Lung (tissue), 11 donors: ENCODE measurements at regions not wholly inside any gene's neighbourhood (a gene's known extent, or its start where the extent isn't known, plus 50 kb on each side); places are given as distances from the start of the nearest gene placed in this dataset.

ENCODE experiments used
- ATAC-seq: fragments of 200-7000 bp; cut with Tn5 transposase; one replicate; pipeline ENCODE4 v1.9.1; 2020; ENCODE audit warnings: moderate number of reproducible peaks; ENCODE audit not compliant: insufficient read depth, low FRiP score
- DNase-seq, 3 donors: peaks; one replicate each; pipeline ENCODE4 v3.0.0-alpha.2; 2013 to 2017
- H3K27ac ChIP-seq, 2 donors: one replicate each; pipeline ENCODE4 v1.5.1; 2013; ENCODE audit warnings: mild to moderate bottlenecking in 2 of 2, moderate library complexity in 2 of 2, control low read depth in 1 of 2, inconsistent platforms in 1 of 2, low read depth in 1 of 2, low read length in 1 of 2
- H3K27me3 ChIP-seq, 3 donors: one replicate each; pipeline ENCODE4 v1.5.1; 2013; ENCODE audit warnings: low read length in 2 of 3; ENCODE audit not compliant: control insufficient read depth in 3 of 3, insufficient read depth in 3 of 3
- H3K36me3 ChIP-seq, 4 donors: one replicate each; pipeline ENCODE4 v1.5.1; 2013; ENCODE audit warnings: low read length in 4 of 4, mild to moderate bottlenecking in 1 of 4, moderate library complexity in 1 of 4; ENCODE audit not compliant: control insufficient read depth in 4 of 4, insufficient read depth in 4 of 4
- H3K4me1 ChIP-seq, 5 donors: one replicate each; pipeline ENCODE4 v1.5.1; 2013; ENCODE audit warnings: low read length in 5 of 5, mild to moderate bottlenecking in 2 of 5, moderate library complexity in 1 of 5; ENCODE audit not compliant: control insufficient read depth in 5 of 5, insufficient read depth in 5 of 5
- H3K4me3 ChIP-seq: one replicate; pipeline ENCODE4 v1.5.1; 2013; ENCODE audit warnings: mild to moderate bottlenecking, control low read depth, moderate library complexity
- H3K9ac ChIP-seq, 2 donors: one replicate each; pipeline ENCODE4 v1.5.1; 2013; ENCODE audit warnings: low read length in 2 of 2, control low read depth in 1 of 2; ENCODE audit not compliant: insufficient read depth in 1 of 2
- H3K9me3 ChIP-seq, 4 donors: one replicate each; pipeline ENCODE4 v1.5.1; 2013; ENCODE audit warnings: low read length in 3 of 4, mild to moderate bottlenecking in 1 of 4, moderate library complexity in 1 of 4; ENCODE audit not compliant: control insufficient read depth in 4 of 4, insufficient read depth in 3 of 4
- CTCF ChIP-seq: IDR thresholded peaks from 2 replicates; pipeline ENCODE4 v1.5.1; 2012; ENCODE audit warnings: mild to moderate bottlenecking; ENCODE audit errors: control extremely low read depth, extremely low read depth
- WGBS, 2 donors: extraction: QIAGEN DNeasy Blood & Tissue Kit; methylation state at CpG; one replicate each; pipeline ENCODE4 v1.1.7; 2013; 5-methylcytosine and 5-hydroxymethylcytosine counted together
- donor health status: control.
- donor health status: control.
- donor health status: Bipolar disorder and iron deficiency.
- donor health status: healthy.
- donor health status: DM: yes; HTN: yes; CAD: no.

- ATAC-seq (no peak), DNase-seq (no peak)
- H3K9me3 ChIP-seq = no peaks in the 10 kb centered on the region
- WGBS, 2 donors = 93% methylated on average over 2 of the region's 2 CpGs
- no peaks in the 10 kb centered on the region for H3K4me1 ChIP-seq
- no peaks in the 10 kb centered on the region for H3K36me3 ChIP-seq
- H3K27me3 ChIP-seq = no peaks in the 10 kb centered on the region
- no peak overlapping the region for H3K27ac ChIP-seq
- H3K9ac ChIP-seq = no peak overlapping the region
- H3K4me3 ChIP-seq = no peak overlapping the region
- TF ChIP-seq CTCF = no peak
Observed at GRCh38 chr5:87074072-87074471, 193.6 kb upstream of the RASA1 start.

- H3K4me1 ChIP-seq = no peaks in the 10 kb centered on the region
- no peak overlapping the region for H3K9ac ChIP-seq
- TF ChIP-seq CTCF = no peak
- DNase-seq (no peak), ATAC-seq (no peak)
- no peaks in the 10 kb centered on the region for H3K9me3 ChIP-seq
- no peaks in the 10 kb centered on the region for H3K36me3 ChIP-seq
- H3K27ac ChIP-seq = no peak overlapping the region
- WGBS, 2 donors = 37 to 40% methylated on average over 2 of the region's 2 CpGs
- no peaks in the 10 kb centered on the region for H3K27me3 ChIP-seq
- no peak overlapping the region for H3K4me3 ChIP-seq
Observed at GRCh38 chr5:87074934-87075541, 192.6 kb upstream of the RASA1 start.

- no peaks in the 10 kb centered on the region for H3K4me1 ChIP-seq
- DNase-seq (no peak), ATAC-seq (no peak)
- H3K4me3 ChIP-seq = no peak overlapping the region
- H3K27me3 ChIP-seq = no peaks in the 10 kb centered on the region
- no peaks in the 10 kb centered on the region for H3K36me3 ChIP-seq
- no peak overlapping the region for H3K27ac ChIP-seq
- TF ChIP-seq CTCF = no peak
- no peak overlapping the region for H3K9ac ChIP-seq
- WGBS, 2 donors = 92 to 95% methylated on average over 4 of the region's 4 CpGs
- H3K9me3 ChIP-seq = no peaks in the 10 kb centered on the region
Observed at GRCh38 chr5:87076411-87076810, 191.3 kb upstream of the RASA1 start.

- Histone ChIP-seq H3K4me1 (no peaks in the 10 kb centered on the region), H3K27ac (no peak overlapping the region)
- WGBS, 2 donors = 92 to 95% methylated on average over 2 of the region's 2 CpGs
Observed at GRCh38 chr5:87076931-87077330, 190.8 kb upstream of the RASA1 start.

More at GRCh38 chr5:87076931-87077330, 190.8 kb upstream of the RASA1 start:
- H3K27me3 ChIP-seq = no peaks in the 10 kb centered on the region
- no peaks in the 10 kb centered on the region for H3K36me3 ChIP-seq
- no peaks in the 10 kb centered on the region for H3K9me3 ChIP-seq
- no peak overlapping the region for H3K9ac ChIP-seq
- no peak overlapping the region for H3K4me3 ChIP-seq
- TF ChIP-seq CTCF = no peak
- no peak for DNase-seq
- no peak for ATAC-seq
